ENCODE measurements at regions not wholly inside any gene's neighbourhood (a gene's known extent, or its start where the extent isn't known, plus 50 kb on each side); places are given as distances from the start of the nearest gene placed in this dataset.
A peak's percentile ranks its signal among the peaks of the same experiment; 100 is the strongest.
"Not testable (repeated sequence)": the region's sequence is repeated elsewhere in the genome, so short reads cannot be mapped to it uniquely, and the experiment has no call there.

DNA sequence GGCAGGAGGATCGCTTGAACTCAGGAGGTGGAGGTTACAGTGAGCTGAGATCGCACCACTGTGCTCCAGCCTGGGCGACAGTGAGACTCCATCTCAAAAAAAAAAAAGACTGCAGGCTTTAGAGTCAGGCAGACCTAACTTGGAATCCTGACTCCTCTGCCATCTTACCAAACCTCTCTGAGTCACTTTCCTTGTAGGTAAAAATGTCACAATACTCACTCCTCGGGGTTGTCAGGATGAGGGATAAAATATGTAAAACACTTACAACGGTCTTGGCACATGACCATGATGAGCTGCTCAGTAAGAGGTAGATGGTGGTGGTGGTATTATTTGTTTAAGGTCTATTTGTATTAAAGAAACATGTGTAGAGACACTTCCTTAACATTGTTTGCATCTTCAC lies 154.1 kb upstream of the PDE1C start:
- DNase-seq (ENCODE audit: low read depth in 2 of 2), result no peak

DNA sequence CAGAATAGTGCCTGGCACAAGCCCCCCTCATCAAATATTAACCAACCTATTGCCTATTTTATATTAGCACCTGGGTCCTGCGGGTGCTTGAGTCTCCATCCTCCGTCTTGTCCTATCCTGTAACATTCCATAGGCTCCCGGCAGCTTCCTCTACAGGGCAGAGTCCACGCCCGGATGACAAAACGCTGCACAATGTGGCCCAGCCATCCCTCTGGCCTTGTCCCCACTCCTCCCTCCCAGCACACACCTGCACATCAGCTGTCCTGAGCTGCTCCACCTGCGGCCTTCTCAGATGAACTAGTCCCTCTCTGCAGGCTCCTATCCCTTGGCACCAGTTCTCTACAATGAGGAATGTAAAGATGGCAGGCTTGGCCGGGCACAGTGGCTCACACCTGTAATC lies 153.5 kb upstream of the PDE1C start:
- no peak for DNase-seq (ENCODE audit: low read depth in 2 of 2)

DNA sequence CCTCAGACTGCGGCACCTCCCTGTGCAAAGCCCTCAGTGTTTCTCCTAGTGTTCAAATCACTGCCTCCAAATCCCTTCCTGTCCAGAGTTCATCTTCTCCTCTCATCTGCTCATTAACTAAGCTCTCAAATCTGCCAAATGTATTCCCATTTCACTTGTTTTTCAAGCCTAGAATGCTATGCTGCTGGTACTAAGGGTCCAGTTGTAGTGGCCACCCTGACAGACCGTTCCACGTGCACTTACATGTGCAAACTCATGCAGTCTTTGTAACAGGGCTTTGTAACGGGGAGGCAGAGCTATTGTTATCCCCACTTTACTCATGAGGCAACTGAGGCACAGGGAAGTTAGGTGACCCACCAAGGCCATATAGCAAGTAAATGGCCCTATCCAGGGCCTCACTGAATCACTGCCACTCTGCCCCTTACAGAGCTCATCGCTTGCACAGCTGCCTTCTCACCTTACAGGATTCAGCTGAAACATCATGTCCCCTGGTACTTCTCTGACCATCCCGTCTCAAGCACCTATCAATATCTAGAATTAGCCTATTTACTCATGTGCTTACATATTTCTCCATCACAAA lies 153.0 kb upstream of the PDE1C start:
- no peak for DNase-seq (ENCODE audit: low read depth in 2 of 2)

DNA sequence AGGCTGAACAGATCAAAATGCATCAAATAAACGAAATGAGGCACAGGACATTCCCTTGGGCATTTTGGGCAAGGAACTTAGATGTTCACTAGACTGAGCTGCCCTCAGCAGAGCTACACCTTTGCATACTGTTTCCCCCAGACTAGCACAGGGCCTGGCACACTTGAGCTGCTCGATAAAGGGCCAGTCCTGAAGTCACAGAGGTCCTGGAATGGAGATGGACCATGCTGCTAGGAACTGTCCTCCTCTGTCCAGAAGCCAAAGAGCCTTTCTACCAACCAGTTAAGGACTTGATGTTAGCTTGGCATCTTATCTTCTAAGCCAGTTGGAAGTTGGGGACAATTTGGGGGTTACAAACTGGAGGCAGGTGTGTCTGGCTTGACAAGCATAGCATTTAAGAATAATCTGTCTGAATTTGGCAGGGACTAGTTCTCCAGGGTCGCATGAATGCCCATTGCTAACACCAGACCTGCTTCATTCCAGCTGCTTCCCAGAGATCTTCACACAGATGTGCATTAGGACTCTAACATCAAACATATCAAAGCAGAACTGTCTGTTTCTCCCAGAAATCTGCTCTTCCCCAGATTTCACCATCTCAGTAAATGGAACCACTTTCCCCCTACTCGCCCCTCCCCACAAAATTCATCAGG lies 152.2 kb upstream of the PDE1C start:
- no peak for DNase-seq (ENCODE audit: low read depth in 2 of 2)

GRCh38 chr7:32221736-32222135 lies 151.5 kb upstream of the PDE1C start:
- DNase-seq (ENCODE audit: low read depth in 2 of 2), result no peak

- no peak for DNase-seq (ENCODE audit: low read depth in 2 of 2)
These were observed 150.8 kb upstream of the PDE1C start for GRCh38 chr7:32221056-32221455.

DNA sequence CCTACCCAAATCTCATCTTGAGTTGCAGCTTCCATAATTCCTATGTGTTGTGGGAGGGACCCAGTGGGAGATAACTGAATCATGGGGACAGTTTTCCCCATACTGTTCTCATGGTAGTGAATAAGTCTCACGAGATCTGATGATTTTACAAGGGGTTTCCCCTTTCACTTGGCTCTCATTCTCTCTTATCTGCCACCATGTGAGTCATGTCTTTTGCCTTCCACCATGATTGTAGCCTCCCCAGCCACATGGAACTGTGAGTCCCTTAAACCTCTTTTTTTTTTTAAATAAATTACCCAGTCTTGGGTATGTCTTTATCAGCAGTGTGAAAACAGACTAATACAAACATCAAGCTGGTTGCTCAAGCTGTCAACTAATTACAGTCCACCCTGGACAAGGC lies 149.6 kb upstream of the PDE1C start:
- not testable (repeated sequence) for DNase-seq (ENCODE audit: low read depth in 2 of 2)

DNA sequence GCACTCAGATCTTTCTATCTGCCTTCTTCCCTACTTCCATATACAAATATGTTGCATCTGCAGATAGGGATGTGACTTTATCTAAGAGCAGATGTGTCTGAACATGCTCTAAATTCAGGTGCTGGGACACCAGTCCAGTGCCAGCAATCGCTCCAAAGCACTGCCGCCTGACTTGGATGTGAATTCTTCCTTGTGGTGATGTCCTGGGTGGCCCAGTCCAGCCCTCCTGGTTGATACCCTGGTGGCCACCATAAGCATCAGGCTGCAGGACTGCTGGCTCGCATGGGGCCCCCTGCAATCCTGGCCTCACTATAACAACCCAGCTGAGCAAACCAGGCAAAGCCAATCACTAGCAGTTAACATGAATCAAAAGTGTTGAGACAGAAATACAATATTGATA lies 149.2 kb upstream of the PDE1C start:
- no peak for DNase-seq (ENCODE audit: low read depth in 2 of 2)

GRCh38 chr7:32218741-32219288 lies 148.6 kb upstream of the PDE1C start:
- no peak for DNase-seq (ENCODE audit: low read depth in 2 of 2)

DNA sequence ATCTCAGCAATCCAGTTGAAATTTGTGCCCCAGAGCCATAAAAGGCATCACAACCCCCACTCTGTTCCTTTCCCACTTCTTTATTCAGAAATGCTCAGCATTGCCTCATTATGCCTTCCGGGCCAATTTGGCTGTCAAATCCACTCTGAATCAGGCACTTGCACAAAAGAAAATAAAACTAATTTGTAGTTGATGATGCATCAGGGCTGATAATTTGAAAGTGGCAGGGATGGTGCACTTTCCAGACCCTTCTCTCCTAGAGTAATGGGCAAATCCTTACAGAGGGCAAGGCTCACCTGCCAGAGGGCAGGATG lies 147.9 kb upstream of the PDE1C start:
- DNase-seq (ENCODE audit: low read depth in 2 of 2), result no peak

DNA sequence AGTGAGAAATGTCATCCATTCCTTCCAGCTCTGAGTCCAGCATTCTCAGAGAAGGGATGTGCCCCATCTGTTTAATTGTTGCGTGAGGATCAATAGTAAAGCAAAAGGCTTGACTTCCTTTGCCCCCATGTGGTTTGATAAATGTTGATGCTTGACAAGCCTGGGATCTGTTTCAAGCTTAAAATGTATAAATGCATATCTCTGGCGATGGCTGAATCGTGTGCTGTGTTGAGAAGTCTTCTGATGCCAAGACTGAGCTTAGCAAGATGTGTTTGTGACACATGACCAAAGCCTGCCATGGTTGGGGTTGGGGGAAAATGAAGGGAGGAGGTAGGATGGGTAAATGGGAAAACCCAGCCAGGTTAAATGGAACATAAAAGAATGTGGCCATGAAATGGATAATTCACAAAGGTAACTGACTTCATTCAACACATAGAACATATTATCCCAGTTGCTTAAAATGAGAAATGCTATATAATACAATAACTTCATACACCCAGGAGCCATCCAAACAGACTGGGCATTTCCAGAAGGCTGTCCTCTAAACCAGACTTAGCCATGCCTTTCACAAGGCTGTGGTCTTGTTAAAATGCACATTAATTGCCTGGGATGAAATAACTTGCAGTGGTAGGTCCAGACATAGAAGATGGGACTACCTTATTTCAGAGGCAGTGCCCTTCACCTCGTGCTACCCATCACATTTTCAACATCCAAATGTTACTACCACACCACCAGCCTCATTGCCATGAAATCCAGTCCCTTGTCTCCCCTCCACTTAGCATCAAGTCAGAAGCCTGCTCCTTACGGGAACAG lies 147.3 kb upstream of the PDE1C start:
- DNase-seq (ENCODE audit: low read depth in 2 of 2), result no peak

DNA sequence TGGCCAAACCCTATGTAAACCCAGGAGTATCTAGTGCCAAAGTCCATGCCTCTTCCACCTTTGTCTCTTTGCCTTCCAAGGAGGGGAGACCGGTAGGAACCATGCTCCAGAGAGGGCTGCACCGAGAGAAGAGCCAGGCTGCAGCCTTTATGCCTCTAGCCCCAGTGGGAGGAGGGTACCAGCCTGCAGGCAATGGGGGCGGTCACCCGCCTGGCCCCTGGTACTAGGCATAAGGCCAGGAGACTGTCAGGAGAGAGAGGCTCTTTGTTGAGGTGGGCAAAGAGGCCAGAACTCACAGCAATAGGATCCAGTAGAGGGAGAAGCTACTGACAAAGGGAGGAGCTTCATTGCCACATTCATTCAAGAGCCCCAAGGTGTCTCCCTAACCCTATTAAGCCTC lies 146.6 kb upstream of the PDE1C start:
- DNase-seq (ENCODE audit: low read depth in 2 of 2), result no peak

GRCh38 chr7:32215697-32216096 lies 145.5 kb upstream of the PDE1C start:
- no peak for DNase-seq (ENCODE audit: low read depth in 2 of 2)

GRCh38 chr7:32214913-32215312 lies 144.7 kb upstream of the PDE1C start:
- DNase-seq (ENCODE audit: low read depth in 2 of 2), result no peak

- DNase-seq (ENCODE audit: low read depth in 2 of 2), result no peak
These were observed 142.1 kb upstream of the PDE1C start for GRCh38 chr7:32212321-32212720.

DNA sequence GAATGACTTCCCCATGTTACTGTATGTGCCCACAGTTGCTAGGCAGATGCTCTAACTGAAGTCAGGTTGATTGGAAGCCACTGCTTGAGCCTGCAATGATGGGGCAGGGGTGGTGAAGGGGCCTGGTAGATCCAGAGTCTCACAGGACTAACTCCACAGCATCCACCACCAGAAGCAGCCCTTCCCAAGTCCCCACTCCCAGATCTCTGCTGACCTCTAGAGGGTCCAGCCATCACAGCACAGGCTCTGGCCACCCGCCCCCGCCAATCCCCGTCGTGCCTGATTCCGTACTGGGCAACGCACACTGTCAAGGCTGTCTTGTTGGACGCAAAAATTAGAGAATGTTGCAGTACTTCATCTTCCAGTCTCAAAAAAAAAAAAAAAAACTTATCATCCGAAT lies 136.8 kb upstream of the PDE1C start:
- peak in 1 of 2 donors; percentile 24 for DNase-seq (ENCODE audit: low read depth in 2 of 2)

- DNase-seq (ENCODE audit: low read depth in 2 of 2), result no peak
These were observed 136.3 kb upstream of the PDE1C start for GRCh38 chr7:32206488-32206887.

DNA sequence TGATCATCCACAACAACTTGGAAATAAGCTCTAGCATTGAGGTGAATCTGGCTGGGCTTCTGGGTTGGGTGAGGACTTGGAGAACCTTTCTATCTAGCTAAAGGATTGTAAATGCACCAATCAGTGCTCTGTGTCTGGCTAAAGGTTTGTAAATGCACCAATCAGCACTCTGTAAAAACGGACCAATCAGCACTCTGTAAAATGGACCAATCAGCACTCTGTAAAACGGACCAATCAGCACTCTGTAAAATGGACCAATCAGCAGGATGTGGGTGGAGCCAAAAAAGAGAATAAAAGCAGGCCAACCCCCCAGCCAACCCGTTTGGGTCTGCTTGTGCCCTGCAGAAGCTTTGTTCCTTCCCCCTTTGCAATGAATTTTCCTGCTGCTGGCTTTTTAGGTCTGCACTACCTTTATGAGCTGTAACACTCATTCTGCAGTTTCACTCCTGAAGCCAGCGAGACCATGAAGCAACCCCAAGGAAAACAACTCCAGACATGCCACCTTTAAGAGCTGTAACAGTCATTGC lies 135.2 kb upstream of the PDE1C start:
- not testable (repeated sequence) for DNase-seq (ENCODE audit: low read depth in 2 of 2)

- DNase-seq (ENCODE audit: low read depth in 2 of 2), result peak; percentile 60 to 77
These were observed 134.3 kb upstream of the PDE1C start for GRCh38 chr7:32204361-32205018.

DNA sequence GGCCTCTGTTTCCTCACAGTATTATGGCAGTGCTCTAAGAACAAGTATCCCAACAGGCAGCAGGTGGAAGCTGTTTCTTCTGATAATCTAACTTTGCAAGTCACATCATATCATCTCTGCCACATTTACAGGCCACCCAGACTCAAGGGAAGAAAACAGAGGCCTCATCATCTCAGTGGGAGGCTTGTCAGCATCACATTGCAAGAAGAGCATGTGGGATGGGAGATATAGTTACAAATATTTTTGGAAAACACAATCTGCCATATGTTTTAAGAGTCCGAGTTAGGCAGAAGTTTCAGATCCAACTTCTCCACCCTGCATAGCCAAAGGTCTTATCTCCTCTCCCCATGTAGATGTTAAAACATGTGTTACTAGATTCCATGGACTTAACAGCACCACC lies 130.4 kb upstream of the PDE1C start:
- DNase-seq (ENCODE audit: low read depth in 2 of 2), result no peak

DNA sequence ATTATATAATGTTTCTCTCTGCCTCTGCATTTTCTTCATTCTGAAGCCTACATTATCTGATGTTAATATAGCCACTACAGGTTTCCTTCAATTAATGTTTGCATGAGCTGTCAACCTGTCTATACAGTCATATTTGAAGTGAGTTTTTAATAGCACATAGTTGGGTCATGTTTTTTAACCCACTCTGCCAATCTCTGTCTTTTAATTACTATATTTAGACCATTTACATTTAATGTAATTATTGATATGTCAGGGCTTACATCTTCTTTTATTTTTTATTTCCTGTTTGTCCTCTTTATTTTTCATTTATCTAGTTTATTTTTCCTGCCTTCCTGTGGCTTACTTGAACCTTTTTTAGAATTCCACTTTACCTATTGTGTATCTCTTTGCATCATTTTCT lies 124.3 kb upstream of the PDE1C start:
- DNase-seq (ENCODE audit: low read depth in 2 of 2), result no peak

DNA sequence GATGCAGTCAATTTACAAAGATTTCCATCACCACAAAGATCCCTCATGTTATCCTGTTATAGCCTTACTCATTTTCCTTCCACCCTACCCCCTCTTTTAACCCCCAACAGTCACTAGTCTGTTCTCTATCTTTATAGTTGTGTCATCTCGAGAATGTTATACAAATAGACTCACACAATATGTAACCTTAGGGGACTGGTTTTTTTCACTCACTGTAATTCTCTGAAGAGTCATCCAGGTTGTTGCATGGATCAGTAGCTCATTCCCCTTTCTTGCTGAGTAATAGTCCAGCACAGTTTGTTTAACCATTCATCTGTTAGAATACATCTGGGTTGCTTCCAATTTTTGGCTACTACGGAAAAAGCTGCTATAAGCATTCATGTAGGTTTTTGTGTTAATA lies 121.1 kb upstream of the PDE1C start:
- DNase-seq (ENCODE audit: low read depth in 2 of 2), result no peak

Data from dermis microvascular lymphatic vessel endothelial cell (primary cell).